ENCODE measurements at regions not wholly inside any gene's neighbourhood (a gene's known extent, or its start where the extent isn't known, plus 50 kb on each side); places are given as distances from the start of the nearest gene placed in this dataset.

DNA sequence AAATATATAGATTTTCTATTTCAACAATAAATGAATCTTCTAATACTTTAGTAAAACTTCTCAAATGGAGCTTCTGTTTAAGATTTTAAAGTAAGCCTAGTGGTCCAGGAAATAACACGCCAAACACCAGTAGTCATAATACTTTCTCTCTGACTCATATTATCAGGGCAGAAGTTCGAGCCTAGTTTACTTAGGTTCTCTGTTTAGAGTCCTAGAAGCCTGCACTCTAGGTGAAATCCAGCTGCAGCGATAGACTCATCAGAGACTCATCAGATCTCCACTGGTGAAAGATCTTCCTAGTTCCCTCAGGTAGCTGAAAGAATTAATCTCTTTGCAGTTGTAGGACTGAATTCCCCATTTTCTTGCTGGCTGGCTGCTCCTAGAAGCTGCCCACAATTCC, 552.5 kb upstream of the ROBO2 start:
- TF ChIP-seq POLR2A (IDR thresholded peaks at IDR 0.05; ENCODE audit: low read length), result no peak
- TF ChIP-seq GATA1 (IDR thresholded peaks at IDR 0.05; ENCODE audit: low read depth, low read length), result no peak

Measured in erythroblast (primary cell).